MCF 10A (cell line): ENCODE measurements at regions not wholly inside any gene's neighbourhood (a gene's known extent, or its start where the extent isn't known, plus 50 kb on each side); places are given as distances from the start of the nearest gene placed in this dataset.
"Not testable (repeated sequence)": the region's sequence is repeated elsewhere in the genome, so short reads cannot be mapped to it uniquely, and the experiment has no call there.

Source experiments
- BruUV-seq: library from RNA; stranded (reverse); fragments of 400-500 nt; replicated peaks from 2 replicates; lab custom pipeline; 2021; lab: Mats Ljungman, UMichigan
- CTCF ChIA-PET: fragments of 300-600 bp; sonication (Branson Sonifier 250); formaldehyde crosslinking; extraction: SDS; loops from one replicate; lab custom pipeline; 2021; ENCODE audit warnings: antibody characterized with exemption, inconsistent platforms; lab: Yijun Ruan, JAX
- POLR2A ChIA-PET: fragments of 300-600, 350-650 bp; sonication (Branson Sonifier 250); formaldehyde crosslinking; extraction: SDS; loops from one replicate; lab custom pipeline; 2020; ENCODE audit warnings: antibody characterized with exemption, inconsistent platforms; lab: Yijun Ruan, JAX
- DNase-seq: peaks from one replicate; pipeline ENCODE4 v3.0.0-alpha.2; 2018; ENCODE audit not compliant: unreplicated experiment
- H3K27ac Mint-ChIP-seq: one replicate; pipeline ENCODE4 v1.8.0; 2022; ENCODE audit warnings: mild to moderate bottlenecking, low read depth, mixed read lengths; ENCODE audit not compliant: unreplicated experiment
- H3K27me3 Mint-ChIP-seq: one replicate; pipeline ENCODE4 v1.8.0; 2022; ENCODE audit warnings: mixed read lengths; ENCODE audit not compliant: insufficient read depth, unreplicated experiment
- H3K36me3 Mint-ChIP-seq: one replicate; pipeline ENCODE4 v1.8.0; 2022; ENCODE audit warnings: mild to moderate bottlenecking, moderate library complexity, mixed read lengths; ENCODE audit not compliant: insufficient read depth, unreplicated experiment
- H3K4me1 Mint-ChIP-seq: one replicate; pipeline ENCODE4 v1.8.0; 2022; ENCODE audit warnings: mixed read lengths; ENCODE audit not compliant: insufficient read depth, unreplicated experiment
- H3K4me3 Mint-ChIP-seq: one replicate; pipeline ENCODE4 v1.8.0; 2022; ENCODE audit warnings: mild to moderate bottlenecking, moderate library complexity, mixed read lengths; ENCODE audit not compliant: unreplicated experiment
- H3K9me3 Mint-ChIP-seq: one replicate; pipeline ENCODE4 v1.8.0; 2022; ENCODE audit warnings: mixed read lengths; ENCODE audit not compliant: unreplicated experiment
- intact Hi-C: fragments of 100-400 bp; cut with micrococcal nuclease; formaldehyde crosslinking; loops from 2 replicates; pipeline ENCODE4 v1.14.1; 2022
- TF ChIP-seq, protein P1 (sequence below): fragments of 200-600 bp; IDR thresholded peaks from one replicate; pipeline ENCODE4 v1.8.0; 2022; ENCODE audit warnings: antibody characterized with exemption, mild to moderate bottlenecking; ENCODE audit not compliant: unreplicated experiment

GRCh38 chr6:86782328-86782727, 155.0 kb upstream of the HTR1E start:
- DNase-seq: no peak
- no TSS peak for BruUV-seq
- no peaks in the 10 kb centered on the region for H3K4me1 Mint-ChIP-seq
- ChIA-PET CTCF (no interaction called here), POLR2A (no interaction called here)
- H3K4me3 Mint-ChIP-seq: no peak overlapping the region
- no peaks in the 10 kb centered on the region for H3K36me3 Mint-ChIP-seq
- intact Hi-C loops: no loop called here
- no peaks in the 10 kb centered on the region for H3K27me3 Mint-ChIP-seq
- TF ChIP-seq, protein P1, sequence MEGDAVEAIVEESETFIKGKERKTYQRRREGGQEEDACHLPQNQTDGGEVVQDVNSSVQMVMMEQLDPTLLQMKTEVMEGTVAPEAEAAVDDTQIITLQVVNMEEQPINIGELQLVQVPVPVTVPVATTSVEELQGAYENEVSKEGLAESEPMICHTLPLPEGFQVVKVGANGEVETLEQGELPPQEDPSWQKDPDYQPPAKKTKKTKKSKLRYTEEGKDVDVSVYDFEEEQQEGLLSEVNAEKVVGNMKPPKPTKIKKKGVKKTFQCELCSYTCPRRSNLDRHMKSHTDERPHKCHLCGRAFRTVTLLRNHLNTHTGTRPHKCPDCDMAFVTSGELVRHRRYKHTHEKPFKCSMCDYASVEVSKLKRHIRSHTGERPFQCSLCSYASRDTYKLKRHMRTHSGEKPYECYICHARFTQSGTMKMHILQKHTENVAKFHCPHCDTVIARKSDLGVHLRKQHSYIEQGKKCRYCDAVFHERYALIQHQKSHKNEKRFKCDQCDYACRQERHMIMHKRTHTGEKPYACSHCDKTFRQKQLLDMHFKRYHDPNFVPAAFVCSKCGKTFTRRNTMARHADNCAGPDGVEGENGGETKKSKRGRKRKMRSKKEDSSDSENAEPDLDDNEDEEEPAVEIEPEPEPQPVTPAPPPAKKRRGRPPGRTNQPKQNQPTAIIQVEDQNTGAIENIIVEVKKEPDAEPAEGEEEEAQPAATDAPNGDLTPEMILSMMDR: no peak
- H3K9me3 Mint-ChIP-seq: peaks cover 1% of the 10 kb centered on the region
- no peak overlapping the region for H3K27ac Mint-ChIP-seq

GRCh38 chr6:86780923-86781322, 156.4 kb upstream of the HTR1E start:
- POLR2A ChIA-PET: no interaction called here
- peak overlapping the region; percentile 14 for H3K27ac Mint-ChIP-seq

GRCh38 chr6:86775893-86776292, 161.4 kb upstream of the HTR1E start:
- DNase-seq: no peak
- CTCF ChIA-PET: interaction anchor here (0.8 kb wide), 1 partner anchor 14 kb away, joined by 5 read pairs; no protein-coding TSS in a partner anchor
- H3K4me1 Mint-ChIP-seq: no peaks in the 10 kb centered on the region
- TF ChIP-seq, protein P1: no peak
- POLR2A ChIA-PET: no interaction called here
- H3K36me3 Mint-ChIP-seq: no peaks in the 10 kb centered on the region
- no TSS peak for BruUV-seq
- no peaks in the 10 kb centered on the region for H3K9me3 Mint-ChIP-seq
- no peak overlapping the region for H3K27ac Mint-ChIP-seq
- H3K4me3 Mint-ChIP-seq: no peak overlapping the region
- intact Hi-C loops: no loop called here
- H3K27me3 Mint-ChIP-seq: no peaks in the 10 kb centered on the region

More at GRCh38 chr6:86780923-86781322, 156.4 kb upstream of the HTR1E start:
- Mint-ChIP-seq H3K4me3 (no peak overlapping the region), H3K4me1 (no peaks in the 10 kb centered on the region), H3K27me3 (no peaks in the 10 kb centered on the region), H3K9me3 (no peaks in the 10 kb centered on the region), H3K36me3 (no peaks in the 10 kb centered on the region)
- intact Hi-C loops: no loop called here
- no TSS peak for BruUV-seq
- TF ChIP-seq, protein P1: no peak
- CTCF ChIA-PET: no interaction called here
- no peak for DNase-seq

GRCh38 chr6:86765211-86765610, 172.1 kb upstream of the HTR1E start:
- intact Hi-C loops: no loop called here
- ChIA-PET CTCF (no interaction called here), POLR2A (no interaction called here)
- peaks cover 21% of the 10 kb centered on the region for H3K9me3 Mint-ChIP-seq
- TF ChIP-seq, protein P1: no peak
- no peak for DNase-seq
- H3K36me3 Mint-ChIP-seq: no peaks in the 10 kb centered on the region
- H3K27me3 Mint-ChIP-seq: no peaks in the 10 kb centered on the region
- H3K4me1 Mint-ChIP-seq: no peaks in the 10 kb centered on the region
- H3K27ac Mint-ChIP-seq: no peak overlapping the region
- H3K4me3 Mint-ChIP-seq: no peak overlapping the region
- no TSS peak for BruUV-seq

DNA sequence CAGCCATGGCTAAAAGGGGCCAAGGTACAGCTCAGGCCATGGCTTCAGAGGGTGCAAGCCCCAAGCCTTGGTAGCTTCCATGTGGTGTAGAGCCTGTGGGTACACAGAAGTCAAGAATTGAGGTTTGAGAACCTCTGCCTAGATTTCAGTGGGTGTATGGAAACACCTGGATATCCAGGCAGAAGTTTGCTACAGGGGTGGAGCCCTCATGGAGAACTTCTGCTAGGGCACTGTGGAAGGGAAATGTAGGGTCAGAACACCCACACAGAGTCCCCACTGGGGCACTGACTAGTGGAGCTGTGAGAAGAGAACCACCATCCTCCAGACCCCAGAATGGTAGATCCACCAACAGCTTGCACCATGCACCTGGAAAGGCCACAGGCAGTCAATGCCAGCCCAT, 177.4 kb upstream of the HTR1E start:
- H3K27ac Mint-ChIP-seq, DNase-seq, H3K4me3 Mint-ChIP-seq, intact Hi-C loops, CTCF ChIA-PET, H3K27me3 Mint-ChIP-seq, BruUV-seq, H3K4me1 Mint-ChIP-seq, H3K36me3 Mint-ChIP-seq, POLR2A ChIA-PET: not testable (repeated sequence)
- H3K9me3 Mint-ChIP-seq: peaks cover 15% of the 10 kb centered on the region
